Panc1 (cell line): ENCODE measurements at regions not wholly inside any gene's neighbourhood (a gene's known extent, or its start where the extent isn't known, plus 50 kb on each side); places are given as distances from the start of the nearest gene placed in this dataset.
"Not testable (repeated sequence)": the region's sequence is repeated elsewhere in the genome, so short reads cannot be mapped to it uniquely, and the experiment has no call there.

Source experiments
- ATAC-seq: fragments of 200-7000 bp; cut with Tn5 transposase; 2 replicates; pipeline ENCODE4 v1.9.1; 2020; ENCODE audit warnings: mild to moderate bottlenecking, moderate library complexity
- BruUV-seq: library from RNA; stranded (reverse); fragments of 400-500 nt; replicated peaks from 2 replicates; lab custom pipeline; 2021; lab: Mats Ljungman, UMichigan
- CTCF ChIA-PET: fragments of 300-600 bp; sonication (Branson Sonifier 250); formaldehyde crosslinking; loops from one replicate; lab custom pipeline; 2022; ENCODE audit warnings: antibody characterized with exemption; lab: Charles Lee
- POLR2A ChIA-PET: fragments of 300-600 bp; sonication (Branson Sonifier 250); formaldehyde crosslinking; loops from one replicate; lab custom pipeline; 2022; ENCODE audit warnings: antibody characterized with exemption; lab: Charles Lee
- DNase-seq: peaks from one replicate; pipeline ENCODE4 v3.0.0-alpha.2; 2010; ENCODE audit warnings: low read depth, low spot score
- H3K27ac ChIP-seq: 2 replicates; pipeline ENCODE4 v1.5.1; 2011; ENCODE audit warnings: mild to moderate bottlenecking, low read length, inconsistent platforms
- H3K27me3 ChIP-seq: fragments of 200-500 bp; sonication (Bioruptor generic); 2 replicates; pipeline ENCODE4 v1.6.0; 2014; ENCODE audit warnings: low read length, inconsistent platforms; ENCODE audit not compliant: control insufficient read depth, insufficient read depth
- H3K36me3 ChIP-seq: fragments of 200-500 bp; sonication (Bioruptor generic); 2 replicates; pipeline ENCODE4 v1.5.1; 2014; ENCODE audit warnings: inconsistent platforms, mild to moderate bottlenecking, low read length, moderate library complexity; ENCODE audit not compliant: control insufficient read depth, insufficient read depth
- H3K4me1 ChIP-seq: 2 replicates; pipeline ENCODE4 v1.5.1; 2011; ENCODE audit warnings: inconsistent platforms, mild to moderate bottlenecking, low read length, moderate library complexity; ENCODE audit not compliant: control insufficient read depth, insufficient read depth
- H3K4me3 ChIP-seq, 2 experiments: 2 replicates each; pipeline ENCODE4 v1.5.1; 2011 to 2012; ENCODE audit warnings: low read depth in 2 of 2, low read length in 2 of 2, mild to moderate bottlenecking in 2 of 2, inconsistent platforms in 1 of 2, moderate library complexity in 1 of 2
- H3K9me3 ChIP-seq: fragments of 200-500 bp; sonication (Bioruptor generic); 2 replicates; pipeline ENCODE4 v1.5.1; 2014; ENCODE audit warnings: low read depth, mild to moderate bottlenecking, inconsistent platforms, low read length, moderate library complexity; ENCODE audit not compliant: control insufficient read depth, insufficient read depth
- in situ Hi-C: cut with HindIII; loops from 2 replicates; pipeline ENCODE4 v1.10.0; 2016; ENCODE audit warnings: low sequenced_read_pairs, low pct_unique_long_range_greater_than_20kb
- intact Hi-C: fragments of 100-400 bp; cut with micrococcal nuclease; formaldehyde crosslinking; loops from one replicate; pipeline ENCODE4 v1.10.0; 2022; ENCODE audit not compliant: unreplicated experiment

- ATAC-seq, BruUV-seq, in situ Hi-C loops, POLR2A ChIA-PET, H3K4me1 ChIP-seq, H3K27me3 ChIP-seq, CTCF ChIA-PET, H3K9me3 ChIP-seq, intact Hi-C loops, DNase-seq, H3K36me3 ChIP-seq, H3K27ac ChIP-seq, H3K4me3 ChIP-seq: not testable (repeated sequence)
Measured at GRCh38 chr6:60444532-60444931, 1841.5 kb downstream of the KHDRBS2 start.

GRCh38 chr6:60439709-60440108 is 1846.3 kb downstream of the KHDRBS2 start:
- CTCF ChIA-PET, in situ Hi-C loops: not testable (repeated sequence)

GRCh38 chr6:60422691-60423090 is 1863.3 kb downstream of the KHDRBS2 start:
- H3K9me3 ChIP-seq, H3K4me3 ChIP-seq, POLR2A ChIA-PET, H3K36me3 ChIP-seq, BruUV-seq, DNase-seq, H3K27ac ChIP-seq, H3K27me3 ChIP-seq, ATAC-seq, intact Hi-C loops, CTCF ChIA-PET, H3K4me1 ChIP-seq, in situ Hi-C loops: not testable (repeated sequence)

More at GRCh38 chr6:60439709-60440108, 1846.3 kb downstream of the KHDRBS2 start:
- POLR2A ChIA-PET, H3K36me3 ChIP-seq, H3K27ac ChIP-seq, H3K4me1 ChIP-seq, BruUV-seq, H3K9me3 ChIP-seq, ATAC-seq, H3K27me3 ChIP-seq, DNase-seq, H3K4me3 ChIP-seq, intact Hi-C loops: not testable (repeated sequence)

GRCh38 chr6:60416118-60416517 is 1869.9 kb downstream of the KHDRBS2 start:
- POLR2A ChIA-PET, H3K4me1 ChIP-seq, DNase-seq, in situ Hi-C loops, BruUV-seq, H3K9me3 ChIP-seq, intact Hi-C loops, H3K4me3 ChIP-seq, ATAC-seq, H3K36me3 ChIP-seq, CTCF ChIA-PET, H3K27me3 ChIP-seq, H3K27ac ChIP-seq: not testable (repeated sequence)

- intact Hi-C loops, H3K4me3 ChIP-seq, POLR2A ChIA-PET, CTCF ChIA-PET, H3K27ac ChIP-seq, in situ Hi-C loops, H3K9me3 ChIP-seq, ATAC-seq, H3K36me3 ChIP-seq, BruUV-seq, H3K27me3 ChIP-seq, DNase-seq, H3K4me1 ChIP-seq: not testable (repeated sequence)
Measured at GRCh38 chr6:60408747-60409146, 1877.3 kb downstream of the KHDRBS2 start.

GRCh38 chr6:60403268-60403667 is 1882.8 kb downstream of the KHDRBS2 start:
- CTCF ChIA-PET, H3K27ac ChIP-seq, ATAC-seq, H3K9me3 ChIP-seq, POLR2A ChIA-PET, H3K4me3 ChIP-seq, in situ Hi-C loops, intact Hi-C loops, DNase-seq, H3K36me3 ChIP-seq, H3K4me1 ChIP-seq, H3K27me3 ChIP-seq, BruUV-seq: not testable (repeated sequence)

GRCh38 chr6:60402490-60402889 is 1883.5 kb downstream of the KHDRBS2 start:
- DNase-seq, ATAC-seq, CTCF ChIA-PET, H3K27ac ChIP-seq, BruUV-seq, H3K27me3 ChIP-seq, H3K36me3 ChIP-seq, intact Hi-C loops, POLR2A ChIA-PET, H3K9me3 ChIP-seq, in situ Hi-C loops, H3K4me3 ChIP-seq, H3K4me1 ChIP-seq: not testable (repeated sequence)

- in situ Hi-C loops, ATAC-seq: not testable (repeated sequence)
Measured at GRCh38 chr6:60395261-60395660, 1890.8 kb downstream of the KHDRBS2 start.

More at GRCh38 chr6:60395261-60395660, 1890.8 kb downstream of the KHDRBS2 start:
- H3K4me1 ChIP-seq, H3K27ac ChIP-seq, BruUV-seq, H3K27me3 ChIP-seq, CTCF ChIA-PET, H3K36me3 ChIP-seq, DNase-seq, POLR2A ChIA-PET, intact Hi-C loops, H3K4me3 ChIP-seq, H3K9me3 ChIP-seq: not testable (repeated sequence)
